ENCODE measurements at regions not wholly inside any gene's neighbourhood (a gene's known extent, or its start where the extent isn't known, plus 50 kb on each side); places are given as distances from the start of the nearest gene placed in this dataset.

DNA sequence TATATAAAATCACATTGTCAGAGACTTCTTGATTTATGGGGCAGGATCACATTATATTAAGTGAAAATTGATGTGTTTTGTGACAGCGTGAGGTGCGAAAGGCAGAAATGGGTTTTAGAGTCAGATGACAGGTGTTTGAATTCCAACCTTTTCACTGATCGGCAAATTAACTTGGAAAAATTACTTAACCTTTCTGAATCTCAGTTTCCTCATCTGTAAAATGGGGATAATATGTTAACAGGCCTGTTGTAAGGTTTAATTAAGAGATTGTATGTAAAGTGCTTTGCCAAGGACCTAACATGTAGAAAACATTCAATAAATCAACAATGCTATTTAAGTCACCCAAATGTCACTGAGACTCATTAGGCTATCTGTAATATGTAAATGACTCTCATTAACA is 221.2 kb upstream of the LYZL1 start:
- no peak for TF ChIP-seq RCOR1 (IDR thresholded peaks at IDR 0.05; ENCODE audit: borderline replicate concordance in 1 of 2, low read depth in 2 of 2, low read length in 2 of 2)
- TF ChIP-seq FOS (IDR thresholded peaks at IDR 0.05; ENCODE audit: extremely low read depth, insufficient read length), result no peak
